ENCODE measurements at regions not wholly inside any gene's neighbourhood (a gene's known extent, or its start where the extent isn't known, plus 50 kb on each side); places are given as distances from the start of the nearest gene placed in this dataset.
"Not testable (repeated sequence)": the region's sequence is repeated elsewhere in the genome, so short reads cannot be mapped to it uniquely, and the experiment has no call there.

- FAIRE-seq: no peak
- no peak for TF ChIP-seq CTCF (IDR thresholded peaks at IDR 0.05; ENCODE audit: insufficient read depth, low read length, severe bottlenecking)
- Histone ChIP-seq H3K4me3 (ENCODE audit: low read depth, low read length) (no peak overlapping the region), H3K36me3 (ENCODE audit: control insufficient read depth, insufficient read depth, low read length) (no peaks in the 10 kb centered on the region), H3K27me3 (ENCODE audit: control insufficient read depth, insufficient read depth, low read length) (no peaks in the 10 kb centered on the region)
- no peak for DNase-seq (ENCODE audit: low read depth)
Observed at GRCh38 chr5:163134061-163134460, 303.3 kb upstream of the CCNG1 start.

- Histone ChIP-seq H3K27me3 (ENCODE audit: control insufficient read depth, insufficient read depth, low read length) (no peaks in the 10 kb centered on the region), H3K4me3 (ENCODE audit: low read depth, low read length) (no peak overlapping the region), H3K36me3 (ENCODE audit: control insufficient read depth, insufficient read depth, low read length) (no peaks in the 10 kb centered on the region)
- no peak for TF ChIP-seq CTCF (IDR thresholded peaks at IDR 0.05; ENCODE audit: insufficient read depth, low read length, severe bottlenecking)
- DNase-seq (ENCODE audit: low read depth) (no peak), FAIRE-seq (no peak)
Observed at GRCh38 chr5:163135849-163136248, 301.5 kb upstream of the CCNG1 start.

- DNase-seq (ENCODE audit: low read depth): no peak
- H3K36me3 ChIP-seq (ENCODE audit: control insufficient read depth, insufficient read depth, low read length): no peaks in the 10 kb centered on the region
- H3K27me3 ChIP-seq (ENCODE audit: control insufficient read depth, insufficient read depth, low read length): no peaks in the 10 kb centered on the region
- H3K4me3 ChIP-seq (ENCODE audit: low read depth, low read length): no peak overlapping the region
- TF ChIP-seq CTCF (IDR thresholded peaks at IDR 0.05; ENCODE audit: insufficient read depth, low read length, severe bottlenecking): no peak
- no peak for FAIRE-seq
Observed at GRCh38 chr5:163161512-163161911, 275.9 kb upstream of the CCNG1 start.

- FAIRE-seq: no peak
- Histone ChIP-seq H3K36me3 (ENCODE audit: control insufficient read depth, insufficient read depth, low read length) (no peaks in the 10 kb centered on the region), H3K27me3 (ENCODE audit: control insufficient read depth, insufficient read depth, low read length) (no peaks in the 10 kb centered on the region), H3K4me3 (ENCODE audit: low read depth, low read length) (no peak overlapping the region)
- no peak for DNase-seq (ENCODE audit: low read depth)
- no peak for TF ChIP-seq CTCF (IDR thresholded peaks at IDR 0.05; ENCODE audit: insufficient read depth, low read length, severe bottlenecking)
Observed at GRCh38 chr5:163162645-163163044, 274.8 kb upstream of the CCNG1 start.

GRCh38 chr5:163163858-163164257 lies 273.5 kb upstream of the CCNG1 start:
- no peak for TF ChIP-seq CTCF (IDR thresholded peaks at IDR 0.05; ENCODE audit: insufficient read depth, low read length, severe bottlenecking)
- FAIRE-seq (no peak), DNase-seq (ENCODE audit: low read depth) (peak; percentile 21)
- no peak overlapping the region for H3K4me3 ChIP-seq (ENCODE audit: low read depth, low read length)
- no peaks in the 10 kb centered on the region for H3K27me3 ChIP-seq (ENCODE audit: control insufficient read depth, insufficient read depth, low read length)
- H3K36me3 ChIP-seq (ENCODE audit: control insufficient read depth, insufficient read depth, low read length): no peaks in the 10 kb centered on the region

- FAIRE-seq (no peak), DNase-seq (ENCODE audit: low read depth) (no peak)
- no peak for TF ChIP-seq CTCF (IDR thresholded peaks at IDR 0.05; ENCODE audit: insufficient read depth, low read length, severe bottlenecking)
- Histone ChIP-seq H3K36me3 (ENCODE audit: control insufficient read depth, insufficient read depth, low read length) (no peaks in the 10 kb centered on the region), H3K4me3 (ENCODE audit: low read depth, low read length) (no peak overlapping the region), H3K27me3 (ENCODE audit: control insufficient read depth, insufficient read depth, low read length) (no peaks in the 10 kb centered on the region)
Observed at GRCh38 chr5:163165277-163165676, 272.1 kb upstream of the CCNG1 start.

GRCh38 chr5:163170161-163170560 lies 267.2 kb upstream of the CCNG1 start:
- FAIRE-seq; DNase-seq (ENCODE audit: low read depth); H3K27me3 ChIP-seq (ENCODE audit: control insufficient read depth, insufficient read depth, low read length): not testable (repeated sequence)

More at GRCh38 chr5:163170161-163170560, 267.2 kb upstream of the CCNG1 start:
- not testable (repeated sequence) for H3K4me3 ChIP-seq (ENCODE audit: low read depth, low read length); H3K36me3 ChIP-seq (ENCODE audit: control insufficient read depth, insufficient read depth, low read length)
